Liver (tissue), 7 donors: ENCODE measurements at regions not wholly inside any gene's neighbourhood (a gene's known extent, or its start where the extent isn't known, plus 50 kb on each side); places are given as distances from the start of the nearest gene placed in this dataset.
"Not testable (repeated sequence)": the region's sequence is repeated elsewhere in the genome, so short reads cannot be mapped to it uniquely, and the experiment has no call there.

Experiments used
- DNase-seq: peaks from one replicate; pipeline ENCODE4 v3.0.0-alpha.2; 2017; ENCODE audit warnings: low spot score
- H3K27ac ChIP-seq, 2 donors: one replicate each; pipeline ENCODE4 v1.7.0; 2013; ENCODE audit warnings: inconsistent platforms in 2 of 2, low read length in 2 of 2, control low read depth in 1 of 2, low read depth in 1 of 2, mild to moderate bottlenecking in 1 of 2
- H3K27me3 ChIP-seq, 4 donors: one replicate each; pipeline versions ENCODE4 v1.6.1 to v1.7.0; 2013; ENCODE audit warnings: low read length in 3 of 4, inconsistent platforms in 1 of 4, mild to moderate bottlenecking in 1 of 4, moderate library complexity in 1 of 4; ENCODE audit not compliant: control insufficient read depth in 4 of 4, insufficient read depth in 4 of 4
- H3K36me3 ChIP-seq, 4 donors: one replicate each; pipeline versions ENCODE4 v1.6.1 to v1.7.0; 2013; ENCODE audit warnings: low read length in 3 of 4, mild to moderate bottlenecking in 3 of 4, low read depth in 1 of 4, moderate library complexity in 1 of 4; ENCODE audit not compliant: control insufficient read depth in 4 of 4, insufficient read depth in 3 of 4
- H3K4me1 ChIP-seq, 4 donors: one replicate each; pipeline versions ENCODE4 v1.6.1 to v1.7.0; 2013; ENCODE audit warnings: low read length in 3 of 4, mild to moderate bottlenecking in 3 of 4, moderate library complexity in 1 of 4; ENCODE audit not compliant: control insufficient read depth in 4 of 4, insufficient read depth in 4 of 4
- H3K4me3 ChIP-seq, 3 donors: one replicate each; pipeline versions ENCODE4 v1.6.1 to v1.7.0; 2013; ENCODE audit warnings: low read length in 3 of 3, control low read depth in 1 of 3, low read depth in 1 of 3, mild to moderate bottlenecking in 1 of 3
- H3K9ac ChIP-seq, 2 donors: one replicate each; pipeline ENCODE4 v1.7.0; 2013; ENCODE audit warnings: low read length in 2 of 2, mild to moderate bottlenecking in 2 of 2, moderate library complexity in 2 of 2, control low read depth in 1 of 2, low read depth in 1 of 2
- H3K9me3 ChIP-seq, 4 donors: one replicate each; pipeline versions ENCODE4 v1.6.1 to v1.7.0; 2013; ENCODE audit warnings: low read length in 3 of 4; ENCODE audit not compliant: control insufficient read depth in 4 of 4
- ATF3 ChIP-seq: IDR thresholded peaks from 2 replicates; pipeline ENCODE4 v1.6.1; 2016; ENCODE audit warnings: antibody characterized with exemption
- EGR1 ChIP-seq, 2 donors: IDR thresholded peaks; 2 replicates each; pipeline ENCODE4 v1.6.1; 2016 to 2018; ENCODE audit warnings: antibody characterized with exemption in 2 of 2, low read depth in 2 of 2
- FOXA1 ChIP-seq: IDR thresholded peaks from 2 replicates; pipeline ENCODE4 v1.6.1; 2016; ENCODE audit warnings: antibody characterized with exemption
- FOXA2 ChIP-seq: IDR thresholded peaks from 2 replicates; pipeline ENCODE4 v1.6.1; 2016; ENCODE audit warnings: antibody characterized with exemption
- GABPA ChIP-seq, 2 donors: IDR thresholded peaks in 1 of 2; conservative IDR thresholded peaks in 1 of 2; 2 replicates each; pipeline ENCODE4 v1.6.1; 2016; ENCODE audit warnings: antibody characterized with exemption in 2 of 2, mild to moderate bottlenecking in 1 of 2, moderate library complexity in 1 of 2
- HNF4A ChIP-seq, 2 donors: conservative IDR thresholded peaks; 2 replicates each; pipeline ENCODE4 v1.6.1; 2016; ENCODE audit warnings: antibody characterized with exemption in 2 of 2, mild to moderate bottlenecking in 2 of 2
- HNF4G ChIP-seq: IDR thresholded peaks from 2 replicates; pipeline ENCODE4 v1.6.1; 2016; ENCODE audit warnings: antibody characterized with exemption
- JUND ChIP-seq, 2 donors: IDR thresholded peaks; 2 replicates each; pipeline ENCODE4 v1.6.1; 2016; ENCODE audit warnings: antibody characterized with exemption in 2 of 2
- MAX ChIP-seq: IDR thresholded peaks from 2 replicates; pipeline ENCODE4 v1.6.1; 2016; ENCODE audit warnings: antibody characterized with exemption
- NR2F2 ChIP-seq: IDR thresholded peaks from 2 replicates; pipeline ENCODE4 v1.6.1; 2016; ENCODE audit warnings: antibody characterized with exemption
- RAD21 ChIP-seq, 2 donors: IDR thresholded peaks; 2 replicates each; pipeline ENCODE4 v1.6.1; 2016; ENCODE audit warnings: antibody characterized with exemption in 2 of 2, mild to moderate bottlenecking in 2 of 2
- RXRA ChIP-seq, 2 donors: IDR thresholded peaks; 2 replicates each; pipeline ENCODE4 v1.6.1; 2017 to 2018; ENCODE audit warnings: antibody characterized with exemption in 2 of 2, mild to moderate bottlenecking in 1 of 2
- SP1 ChIP-seq: IDR thresholded peaks from 2 replicates; pipeline ENCODE4 v1.6.1; 2018; ENCODE audit warnings: antibody characterized with exemption, mild to moderate bottlenecking
- TAF1 ChIP-seq: conservative IDR thresholded peaks from 2 replicates; pipeline ENCODE4 v1.6.1; 2016; ENCODE audit warnings: antibody characterized with exemption, mild to moderate bottlenecking
- YY1 ChIP-seq: IDR thresholded peaks from 2 replicates; pipeline ENCODE4 v1.6.1; 2016; ENCODE audit warnings: antibody characterized with exemption, mild to moderate bottlenecking
- WGBS: extraction: QIAGEN DNeasy Blood & Tissue Kit; methylation state at CpG from one replicate; pipeline ENCODE4 v1.1.7; 2013; 5-methylcytosine and 5-hydroxymethylcytosine counted together
- TF ChIP-seq, protein P1 (sequence below): IDR thresholded peaks from 2 replicates; pipeline ENCODE4 v1.6.1; 2016; ENCODE audit warnings: antibody characterized with exemption
- TF ChIP-seq, protein P2 (sequence below): IDR thresholded peaks from 2 replicates; pipeline ENCODE4 v1.6.1; 2016; ENCODE audit warnings: antibody characterized with exemption, mild to moderate bottlenecking
- donor health status: healthy.
- donor health status: healthy.
- donor health status: healthy.
- donor health status: healthy.

DNA sequence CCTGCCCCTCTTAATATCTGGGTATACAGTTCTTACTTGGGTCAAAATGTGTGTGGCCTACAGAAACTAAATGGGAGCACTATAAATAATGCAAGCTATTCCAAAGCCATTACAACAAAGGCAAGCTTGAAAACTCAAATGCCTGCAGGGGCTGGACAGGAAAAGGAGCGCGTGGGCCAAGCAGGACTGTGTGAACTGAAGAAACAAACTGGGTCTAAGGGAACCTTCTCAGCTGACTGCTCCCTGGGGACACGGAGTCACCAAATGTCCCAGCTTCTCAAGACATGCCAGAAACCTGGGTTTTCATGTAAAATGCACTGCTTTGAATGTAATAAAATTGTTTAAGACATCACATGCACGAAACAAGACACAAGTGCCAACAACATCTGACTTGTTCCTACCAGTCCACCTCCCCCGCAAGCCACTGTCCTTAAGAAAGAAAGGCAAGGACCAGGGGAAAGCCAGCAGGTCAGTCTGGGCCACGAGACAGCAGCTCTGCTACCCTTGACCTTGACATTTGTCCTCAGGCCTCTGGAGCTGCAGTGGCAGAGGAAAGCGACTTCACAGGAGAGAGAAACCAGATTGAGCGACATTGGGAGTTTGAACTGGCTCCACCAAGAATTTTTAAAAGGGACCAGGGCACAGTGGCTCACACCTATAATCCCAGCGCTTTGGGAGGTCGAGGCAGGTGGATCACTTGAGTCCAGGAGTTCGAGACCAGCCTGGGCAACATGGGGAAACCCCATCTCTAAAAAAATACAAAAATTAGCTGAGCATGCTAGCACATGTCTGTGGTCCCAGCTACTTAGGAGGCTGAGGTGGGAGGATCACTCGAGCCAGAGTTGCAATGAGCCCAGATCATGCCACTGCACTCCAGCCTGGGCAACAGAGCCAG is 89.7 kb upstream of the SH3BP4 start:
- no peak overlapping the region for H3K9ac ChIP-seq
- no peak for DNase-seq
- H3K9me3 ChIP-seq: no peaks in the 10 kb centered on the region
- no peak overlapping the region for H3K4me3 ChIP-seq
- H3K27me3 ChIP-seq: no peaks in the 10 kb centered on the region
- peaks cover 9 to 48% (median 29%) of the 10 kb centered on the region in 4 donors for H3K4me1 ChIP-seq
- TF ChIP-seq SP1 (no peak), GABPA (IDR thresholded peaks at IDR 0.05 in 1 of 2, conservative IDR thresholded peaks at IDR 0.05 in 1 of 2) (no peak), MAX (no peak), RAD21 (IDR thresholded peaks at IDR 0.05) (no peak), HNF4A (conservative IDR thresholded peaks at IDR 0.05) (no peak), FOXA2 (no peak), EGR1 (IDR thresholded peaks at IDR 0.05; ENCODE audit: low read depth in 2 of 2) (no peak), ATF3 (no peak), FOXA1 (no peak), RXRA (IDR thresholded peaks at IDR 0.05) (no peak), TAF1 (no peak), JUND (IDR thresholded peaks at IDR 0.05) (no peak), HNF4G (no peak), YY1 (no peak), NR2F2 (no peak)
- TF ChIP-seq, protein P1, sequence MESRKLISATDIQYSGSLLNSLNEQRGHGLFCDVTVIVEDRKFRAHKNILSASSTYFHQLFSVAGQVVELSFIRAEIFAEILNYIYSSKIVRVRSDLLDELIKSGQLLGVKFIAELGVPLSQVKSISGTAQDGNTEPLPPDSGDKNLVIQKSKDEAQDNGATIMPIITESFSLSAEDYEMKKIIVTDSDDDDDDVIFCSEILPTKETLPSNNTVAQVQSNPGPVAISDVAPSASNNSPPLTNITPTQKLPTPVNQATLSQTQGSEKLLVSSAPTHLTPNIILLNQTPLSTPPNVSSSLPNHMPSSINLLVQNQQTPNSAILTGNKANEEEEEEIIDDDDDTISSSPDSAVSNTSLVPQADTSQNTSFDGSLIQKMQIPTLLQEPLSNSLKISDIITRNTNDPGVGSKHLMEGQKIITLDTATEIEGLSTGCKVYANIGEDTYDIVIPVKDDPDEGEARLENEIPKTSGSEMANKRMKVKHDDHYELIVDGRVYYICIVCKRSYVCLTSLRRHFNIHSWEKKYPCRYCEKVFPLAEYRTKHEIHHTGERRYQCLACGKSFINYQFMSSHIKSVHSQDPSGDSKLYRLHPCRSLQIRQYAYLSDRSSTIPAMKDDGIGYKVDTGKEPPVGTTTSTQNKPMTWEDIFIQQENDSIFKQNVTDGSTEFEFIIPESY: no peak
- TF ChIP-seq, protein P2, sequence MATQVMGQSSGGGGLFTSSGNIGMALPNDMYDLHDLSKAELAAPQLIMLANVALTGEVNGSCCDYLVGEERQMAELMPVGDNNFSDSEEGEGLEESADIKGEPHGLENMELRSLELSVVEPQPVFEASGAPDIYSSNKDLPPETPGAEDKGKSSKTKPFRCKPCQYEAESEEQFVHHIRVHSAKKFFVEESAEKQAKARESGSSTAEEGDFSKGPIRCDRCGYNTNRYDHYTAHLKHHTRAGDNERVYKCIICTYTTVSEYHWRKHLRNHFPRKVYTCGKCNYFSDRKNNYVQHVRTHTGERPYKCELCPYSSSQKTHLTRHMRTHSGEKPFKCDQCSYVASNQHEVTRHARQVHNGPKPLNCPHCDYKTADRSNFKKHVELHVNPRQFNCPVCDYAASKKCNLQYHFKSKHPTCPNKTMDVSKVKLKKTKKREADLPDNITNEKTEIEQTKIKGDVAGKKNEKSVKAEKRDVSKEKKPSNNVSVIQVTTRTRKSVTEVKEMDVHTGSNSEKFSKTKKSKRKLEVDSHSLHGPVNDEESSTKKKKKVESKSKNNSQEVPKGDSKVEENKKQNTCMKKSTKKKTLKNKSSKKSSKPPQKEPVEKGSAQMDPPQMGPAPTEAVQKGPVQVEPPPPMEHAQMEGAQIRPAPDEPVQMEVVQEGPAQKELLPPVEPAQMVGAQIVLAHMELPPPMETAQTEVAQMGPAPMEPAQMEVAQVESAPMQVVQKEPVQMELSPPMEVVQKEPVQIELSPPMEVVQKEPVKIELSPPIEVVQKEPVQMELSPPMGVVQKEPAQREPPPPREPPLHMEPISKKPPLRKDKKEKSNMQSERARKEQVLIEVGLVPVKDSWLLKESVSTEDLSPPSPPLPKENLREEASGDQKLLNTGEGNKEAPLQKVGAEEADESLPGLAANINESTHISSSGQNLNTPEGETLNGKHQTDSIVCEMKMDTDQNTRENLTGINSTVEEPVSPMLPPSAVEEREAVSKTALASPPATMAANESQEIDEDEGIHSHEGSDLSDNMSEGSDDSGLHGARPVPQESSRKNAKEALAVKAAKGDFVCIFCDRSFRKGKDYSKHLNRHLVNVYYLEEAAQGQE: no peak
- no peaks in the 10 kb centered on the region for H3K36me3 ChIP-seq
- H3K27ac ChIP-seq: peak overlapping the region in 1 of 2 donors; percentile 31
- 82% methylated on average over 12 of the region's 12 CpGs for WGBS

- not testable (repeated sequence) for DNase-seq, H3K27me3 ChIP-seq, H3K9ac ChIP-seq, H3K36me3 ChIP-seq, H3K4me3 ChIP-seq, H3K9me3 ChIP-seq
- 92% methylated on average over 8 of the region's 8 CpGs for WGBS
- Histone ChIP-seq H3K27ac (peak overlapping the region; percentile 7 to 34), H3K4me1 (peaks cover 6 to 46% (median 29%) of the 10 kb centered on the region in 4 donors)
Observed at GRCh38 chr2:234859330-234859872, 92.4 kb upstream of the SH3BP4 start.
